HFF-Myc (cell line): ENCODE measurements at regions not wholly inside any gene's neighbourhood (a gene's known extent, or its start where the extent isn't known, plus 50 kb on each side); places are given as distances from the start of the nearest gene placed in this dataset.
"Not testable (repeated sequence)": the region's sequence is repeated elsewhere in the genome, so short reads cannot be mapped to it uniquely, and the experiment has no call there.

ENCODE experiments used
- DNase-seq: peaks from one replicate; pipeline ENCODE4 v3.0.0-alpha.2; 2011; ENCODE audit warnings: low read depth; ENCODE audit errors: extremely low read depth
- H3K4me3 ChIP-seq: replicated peaks from 2 replicates; pipeline ENCODE4 v1.5.1; 2011; ENCODE audit warnings: low read depth, mild to moderate bottlenecking, control low read depth, low read length
- TF ChIP-seq, protein P1 (sequence below): IDR thresholded peaks from 2 replicates; pipeline ENCODE4 v1.5.1; 2012; ENCODE audit warnings: mild to moderate bottlenecking, low read depth, low read length, control low read depth; ENCODE audit errors: missing control alignments

DNA sequence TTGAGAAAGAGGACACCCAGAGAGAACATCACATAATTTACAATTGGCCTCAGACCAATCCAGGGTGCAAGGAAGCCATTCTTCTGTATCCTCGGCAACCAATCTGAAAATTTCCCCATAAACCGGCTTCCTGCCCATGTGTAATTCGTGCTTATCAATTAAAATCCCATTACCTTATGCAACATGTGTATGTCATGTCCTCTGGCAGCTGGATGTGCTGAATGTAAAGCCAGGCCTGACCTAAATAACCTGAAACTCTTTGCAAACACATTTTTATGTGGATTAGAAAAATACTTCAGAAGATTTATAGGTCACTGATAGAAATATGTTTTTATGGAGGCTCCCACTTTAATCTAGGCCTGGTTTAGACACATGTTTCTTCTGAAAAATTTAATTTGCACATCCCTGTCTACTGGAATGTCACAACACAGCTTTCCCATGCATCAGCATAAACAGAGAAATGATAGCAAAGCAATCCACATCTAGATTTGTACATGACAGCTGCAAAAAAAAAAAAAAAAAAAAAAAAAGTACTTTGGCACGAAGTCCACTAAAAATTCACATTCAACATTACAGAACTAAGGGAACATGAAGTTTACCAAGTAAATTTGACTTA, 69.4 kb upstream of the SAMSN1 start:
- H3K4me3 ChIP-seq: no peak overlapping the region
- DNase-seq: no peak
- TF ChIP-seq, protein P1, sequence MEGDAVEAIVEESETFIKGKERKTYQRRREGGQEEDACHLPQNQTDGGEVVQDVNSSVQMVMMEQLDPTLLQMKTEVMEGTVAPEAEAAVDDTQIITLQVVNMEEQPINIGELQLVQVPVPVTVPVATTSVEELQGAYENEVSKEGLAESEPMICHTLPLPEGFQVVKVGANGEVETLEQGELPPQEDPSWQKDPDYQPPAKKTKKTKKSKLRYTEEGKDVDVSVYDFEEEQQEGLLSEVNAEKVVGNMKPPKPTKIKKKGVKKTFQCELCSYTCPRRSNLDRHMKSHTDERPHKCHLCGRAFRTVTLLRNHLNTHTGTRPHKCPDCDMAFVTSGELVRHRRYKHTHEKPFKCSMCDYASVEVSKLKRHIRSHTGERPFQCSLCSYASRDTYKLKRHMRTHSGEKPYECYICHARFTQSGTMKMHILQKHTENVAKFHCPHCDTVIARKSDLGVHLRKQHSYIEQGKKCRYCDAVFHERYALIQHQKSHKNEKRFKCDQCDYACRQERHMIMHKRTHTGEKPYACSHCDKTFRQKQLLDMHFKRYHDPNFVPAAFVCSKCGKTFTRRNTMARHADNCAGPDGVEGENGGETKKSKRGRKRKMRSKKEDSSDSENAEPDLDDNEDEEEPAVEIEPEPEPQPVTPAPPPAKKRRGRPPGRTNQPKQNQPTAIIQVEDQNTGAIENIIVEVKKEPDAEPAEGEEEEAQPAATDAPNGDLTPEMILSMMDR: no peak

DNA sequence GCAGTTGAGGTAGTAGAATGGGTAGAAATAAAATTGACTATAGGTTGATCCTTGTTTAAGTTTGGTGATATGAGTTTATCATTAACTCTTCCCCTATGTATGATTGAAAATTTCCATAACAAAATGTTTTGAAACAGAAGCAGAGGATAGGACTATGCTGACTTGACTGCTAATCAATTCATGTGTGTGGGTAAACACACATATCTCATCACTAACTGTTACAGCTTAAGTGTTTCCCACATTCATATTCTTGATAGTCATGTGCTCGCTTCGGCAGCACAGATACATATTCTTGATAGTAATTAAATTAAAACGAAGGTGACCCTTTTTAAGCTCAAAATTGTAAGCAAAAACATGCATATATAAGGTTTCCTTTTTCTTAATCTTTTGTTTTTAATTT, 68.2 kb upstream of the SAMSN1 start:
- no peak for DNase-seq
- no peak overlapping the region for H3K4me3 ChIP-seq
- TF ChIP-seq, protein P1: no peak

DNA sequence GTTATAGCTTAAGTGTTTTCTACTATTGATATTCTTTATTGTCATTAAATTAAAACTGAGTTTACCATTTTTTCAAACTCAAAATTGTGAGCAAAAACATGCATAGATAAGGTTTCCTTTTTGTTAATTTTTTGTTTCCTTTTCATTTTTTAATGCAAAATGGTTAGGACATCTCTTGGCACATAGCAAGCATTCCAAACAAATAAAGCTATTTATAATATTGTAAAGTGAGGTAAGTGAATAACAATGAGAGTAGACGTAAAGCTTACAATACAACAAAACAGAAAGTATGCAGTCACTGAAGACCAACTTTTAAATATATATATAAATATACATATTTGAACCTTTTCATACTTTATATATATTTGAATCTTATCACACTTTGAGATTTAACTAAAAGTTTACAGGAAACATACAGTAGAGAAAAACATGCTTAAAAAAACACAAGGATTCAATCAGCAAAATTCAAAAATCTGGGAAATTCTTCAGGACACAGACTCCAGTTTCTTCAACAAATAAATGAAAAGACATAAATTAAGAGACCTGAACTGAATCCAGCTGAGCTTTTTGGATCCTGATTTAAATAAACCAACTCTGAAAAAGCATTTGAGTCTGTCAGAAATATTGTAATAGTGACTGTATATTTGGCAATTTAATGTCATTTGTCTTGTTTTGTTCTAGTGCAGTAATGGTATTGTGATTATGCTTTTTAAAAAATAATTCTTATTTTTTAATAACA, 67.5 kb upstream of the SAMSN1 start:
- no peak overlapping the region for H3K4me3 ChIP-seq
- TF ChIP-seq, protein P1: no peak

DNA sequence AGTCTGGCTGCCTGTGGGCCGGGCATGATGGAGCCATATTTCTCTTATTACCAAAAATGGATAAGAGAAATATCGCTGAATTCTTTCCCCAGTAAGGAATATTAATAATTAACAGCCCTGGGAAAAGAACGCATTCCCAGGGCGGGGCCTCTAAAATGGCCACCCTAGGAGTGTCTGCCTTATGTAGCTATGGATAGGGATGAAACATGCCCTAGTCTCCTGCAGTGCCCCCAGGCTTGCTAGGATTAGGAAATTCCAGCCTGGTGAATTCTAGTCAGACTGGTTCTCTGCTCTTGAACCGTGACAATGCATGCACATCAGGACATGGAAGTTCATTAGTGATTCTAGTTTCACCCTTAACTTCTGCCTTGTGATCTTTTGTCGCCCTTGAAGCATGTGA, 64.0 kb upstream of the SAMSN1 start:
- H3K4me3 ChIP-seq, DNase-seq: not testable (repeated sequence)

More for the DNA sequence above, 67.5 kb upstream of the SAMSN1 start:
- DNase-seq: no peak

DNA sequence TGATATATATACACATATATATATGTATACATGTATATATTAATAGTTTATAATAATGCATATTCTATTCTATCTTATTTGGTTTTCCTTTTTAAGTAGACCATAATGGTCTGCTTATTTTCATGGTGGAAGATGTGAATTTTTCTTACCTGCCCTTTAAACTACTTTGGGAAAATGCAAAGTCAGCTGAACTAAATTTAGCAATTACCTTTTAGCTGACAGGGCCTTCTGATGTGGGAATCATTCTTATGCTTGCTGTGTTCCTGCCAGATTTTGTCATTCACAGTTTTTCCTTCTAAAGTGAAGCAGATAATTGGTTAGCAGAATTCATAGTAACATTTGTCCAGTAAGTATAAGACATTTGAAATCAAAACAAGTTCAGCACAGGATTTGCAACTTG, 63.2 kb upstream of the SAMSN1 start:
- TF ChIP-seq, protein P1: no peak
- H3K4me3 ChIP-seq: no peak overlapping the region
- DNase-seq: no peak

DNA sequence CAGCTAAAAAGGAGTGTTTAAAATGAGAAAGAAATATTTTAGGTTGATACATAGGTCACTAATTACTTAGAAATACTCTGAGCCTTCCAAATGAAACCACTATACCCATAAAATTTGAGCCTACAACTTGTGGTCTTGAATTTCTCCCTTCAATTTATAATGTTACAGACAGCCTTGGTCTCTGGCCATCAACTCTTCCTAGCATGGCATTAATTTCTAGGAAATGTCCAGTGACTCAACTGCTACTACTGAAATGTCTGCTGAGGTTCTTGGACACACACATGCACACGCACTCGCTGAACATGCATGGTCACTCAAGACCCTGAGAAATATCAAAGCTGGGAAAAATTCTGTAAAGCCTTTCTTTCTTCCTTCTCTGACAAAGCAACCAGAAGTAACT, 61.1 kb upstream of the SAMSN1 start:
- no peak for DNase-seq
- no peak overlapping the region for H3K4me3 ChIP-seq
- TF ChIP-seq, protein P1: no peak

DNA sequence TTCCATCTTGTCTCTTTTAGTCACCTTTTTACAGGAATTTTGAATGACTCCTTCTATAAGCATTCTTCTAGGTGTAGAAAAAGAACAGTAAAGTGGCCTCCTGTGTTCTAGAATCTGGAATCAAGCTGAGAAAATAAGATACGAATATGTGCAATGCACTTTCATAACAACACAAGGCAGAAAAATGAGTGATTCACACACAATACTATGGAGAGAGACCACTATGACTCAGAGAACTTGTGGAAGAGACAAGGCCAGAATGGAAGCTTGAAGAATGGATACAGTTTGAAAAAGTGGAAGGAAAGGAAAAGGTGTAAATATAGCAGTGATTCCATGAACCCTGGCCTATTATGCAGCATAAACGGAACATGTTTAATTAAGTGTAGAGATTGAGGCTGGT, 57.1 kb upstream of the SAMSN1 start:
- H3K4me3 ChIP-seq: no peak overlapping the region
- TF ChIP-seq, protein P1: no peak
- DNase-seq: no peak
